NCI-H2227 treated with DMSO at 0.1 percent for 48 hours (cell line): ENCODE measurements at regions not wholly inside any gene's neighbourhood (a gene's known extent, or its start where the extent isn't known, plus 50 kb on each side); places are given as distances from the start of the nearest gene placed in this dataset.

Experiments used
- DNase-seq: peaks from one replicate; lab custom pipeline; 2025; lab: John Stamatoyannopoulos, UW

- no peak for DNase-seq
These were observed 49.8 kb downstream of the PLCE1 start for GRCh38 chr10:94043431-94043990.

DNA sequence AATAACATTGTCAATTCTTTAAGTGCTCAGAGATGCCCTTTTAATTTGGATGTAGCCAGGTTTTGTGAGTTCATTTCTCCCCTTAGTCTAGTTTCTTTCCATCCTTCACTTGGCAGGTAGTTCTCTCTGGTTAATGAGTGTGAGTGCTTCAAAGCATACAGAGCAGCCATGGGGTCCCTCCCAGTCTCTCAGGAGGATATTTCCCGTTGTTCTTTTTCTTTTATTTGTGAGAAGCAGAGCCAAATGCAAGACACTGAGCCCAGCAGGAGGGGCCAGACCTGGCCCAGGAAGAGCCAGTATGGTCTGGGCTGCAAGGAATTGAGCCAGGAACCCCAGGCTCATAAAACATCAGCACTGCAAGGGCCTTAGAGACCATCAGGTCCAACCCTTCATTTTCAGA is 52.4 kb downstream of the PLCE1 start:
- DNase-seq = no peak

DNA sequence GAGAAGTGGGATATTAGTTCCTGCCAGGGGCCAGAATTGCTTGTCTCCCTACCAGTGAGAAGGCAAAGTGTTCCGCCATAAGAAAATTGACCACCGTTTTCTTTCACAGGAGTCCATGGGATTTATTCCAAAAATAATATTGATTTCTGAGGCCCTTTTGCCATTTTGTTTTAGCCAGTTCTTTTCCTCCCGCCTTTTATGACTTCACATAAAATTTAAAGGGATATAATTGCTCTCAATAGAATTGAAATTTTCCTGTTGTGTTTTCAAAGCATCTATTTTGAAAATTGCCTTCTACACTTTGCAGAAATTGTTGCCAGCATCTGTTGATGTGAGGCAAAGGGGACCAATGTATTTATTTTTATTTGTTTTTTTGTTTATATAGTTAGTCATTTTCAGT is 53.6 kb downstream of the PLCE1 start:
- no peak for DNase-seq

- DNase-seq = no peak
These were observed 56.2 kb downstream of the PLCE1 start for GRCh38 chr10:94049911-94050310.

DNA sequence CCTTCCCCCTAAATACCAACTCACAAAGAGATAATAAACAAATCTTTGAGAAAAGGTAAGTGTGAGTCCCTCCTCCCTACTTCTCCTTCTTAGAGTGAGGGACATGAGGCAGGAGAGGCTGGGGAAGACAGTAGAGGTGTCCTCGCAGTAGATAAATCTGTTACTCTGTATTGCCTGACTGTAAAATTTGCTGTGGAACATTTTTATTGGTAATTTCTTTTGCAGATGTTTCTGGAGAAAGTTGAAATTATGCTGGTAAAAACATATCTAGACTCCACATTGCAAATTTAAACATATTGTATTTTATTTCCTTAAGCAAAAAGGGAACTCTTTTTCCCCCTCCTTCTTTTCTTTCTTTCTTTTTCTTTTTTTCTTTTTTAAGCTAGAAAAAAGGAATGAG is 58.5 kb downstream of the PLCE1 start:
- no peak for DNase-seq

DNA sequence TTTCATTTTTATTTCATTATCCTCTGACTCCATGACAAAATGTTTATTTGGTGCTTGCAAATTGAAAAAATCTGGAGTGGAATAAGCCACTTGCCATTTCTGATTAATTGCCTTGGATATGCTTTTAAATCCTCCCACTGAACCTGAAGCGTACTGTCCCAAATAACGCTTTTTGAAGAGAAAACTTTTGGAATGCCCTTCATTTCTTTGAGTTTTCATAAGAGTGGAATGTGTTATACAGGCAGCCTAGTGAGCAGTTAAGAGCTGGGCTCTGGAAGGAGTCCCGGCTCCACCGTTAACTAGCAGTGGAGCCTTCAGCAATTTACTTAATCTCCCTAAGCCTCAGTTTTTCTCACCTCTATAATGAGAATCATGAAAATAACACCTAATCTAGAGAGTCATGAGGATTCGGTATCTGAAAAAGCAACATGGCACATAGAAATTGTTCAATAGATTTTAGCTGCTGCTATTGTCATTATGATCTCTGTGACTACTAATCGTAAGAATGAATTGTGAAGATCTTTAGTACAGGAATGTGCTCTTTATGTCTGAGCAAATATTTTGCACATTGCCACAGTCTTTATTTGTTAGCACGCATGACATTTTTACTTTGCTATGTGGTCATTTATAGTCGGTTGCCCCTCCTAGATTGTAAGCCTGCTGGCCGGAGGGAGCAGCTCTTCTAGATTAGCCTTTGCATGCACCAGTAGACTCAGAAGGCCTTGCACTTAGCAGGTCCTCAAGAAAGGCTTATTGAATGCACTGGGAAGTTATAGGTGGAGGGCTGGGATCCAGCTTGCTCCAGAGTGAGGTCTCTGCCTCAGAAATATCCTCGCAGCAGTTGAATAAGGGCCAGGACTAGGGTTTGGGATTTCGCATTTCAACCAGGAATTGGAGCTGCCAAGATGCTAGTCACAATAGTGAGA is 59.4 kb downstream of the PLCE1 start:
- no peak for DNase-seq

- no peak for DNase-seq
These were observed 65.6 kb downstream of the PLCE1 start for GRCh38 chr10:94059178-94059883.

DNA sequence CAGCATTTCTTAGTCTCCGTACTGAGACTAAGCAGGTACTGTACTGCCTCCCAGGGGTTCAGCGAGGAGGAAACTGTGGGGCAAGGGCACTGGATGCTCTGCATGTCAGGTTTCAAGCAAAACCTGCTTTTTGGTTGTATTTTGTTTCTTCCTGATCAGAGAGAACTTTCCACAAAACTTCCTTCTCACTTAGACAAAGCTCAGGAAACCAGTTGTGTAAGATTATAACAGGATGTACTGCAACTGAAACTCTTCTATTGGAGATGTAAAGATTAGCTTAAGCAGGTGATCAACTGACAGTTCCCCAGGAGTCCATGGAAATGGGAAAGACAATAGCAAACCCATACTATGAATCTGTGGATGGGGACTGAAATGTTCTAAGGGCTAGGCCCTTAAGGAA is 67.3 kb downstream of the PLCE1 start:
- DNase-seq = no peak

GRCh38 chr10:94062611-94063010 is 68.9 kb downstream of the PLCE1 start:
- DNase-seq = no peak

GRCh38 chr10:94065362-94065761 is 71.6 kb downstream of the PLCE1 start:
- no peak for DNase-seq

DNA sequence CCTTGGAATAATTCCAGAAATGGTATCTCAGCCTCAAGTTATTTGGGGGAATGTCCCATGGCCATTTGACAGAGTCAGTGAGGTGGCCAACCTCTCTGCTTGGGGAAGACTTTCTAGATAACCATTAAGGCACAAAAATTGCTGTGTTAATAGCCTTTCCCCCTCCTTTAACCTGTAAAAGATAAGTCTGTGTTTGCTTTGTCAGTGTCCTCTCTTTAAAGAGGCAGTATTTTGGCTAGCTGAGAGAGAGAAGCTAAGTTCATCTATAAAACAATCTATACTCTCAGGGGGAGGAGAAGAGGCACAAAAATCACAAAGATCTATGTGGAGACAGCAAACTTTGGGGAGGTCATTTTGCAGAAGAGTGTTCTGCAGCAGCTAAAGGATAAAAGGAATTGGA is 72.1 kb downstream of the PLCE1 start:
- no peak for DNase-seq

DNA sequence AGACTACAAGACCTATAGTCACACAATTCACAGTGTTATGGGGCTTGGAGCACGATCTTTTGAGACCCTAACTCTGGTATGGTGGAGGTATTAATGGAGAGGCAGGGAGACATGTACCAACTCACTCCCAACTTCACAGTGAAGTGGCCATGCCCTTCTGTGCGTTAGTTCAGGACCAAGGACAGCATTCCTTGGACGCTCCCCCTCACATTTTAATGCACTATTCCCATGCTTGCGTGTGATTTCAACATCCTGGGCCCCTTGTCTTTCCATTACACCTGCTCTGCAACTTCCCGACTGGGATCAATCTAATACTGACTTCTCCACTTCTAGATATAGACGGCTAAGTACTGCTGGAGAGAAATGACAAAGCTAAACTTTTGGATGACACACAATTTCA is 72.7 kb downstream of the PLCE1 start:
- DNase-seq = no peak

GRCh38 chr10:94069884-94070283 is 76.2 kb downstream of the PLCE1 start:
- DNase-seq = no peak

DNA sequence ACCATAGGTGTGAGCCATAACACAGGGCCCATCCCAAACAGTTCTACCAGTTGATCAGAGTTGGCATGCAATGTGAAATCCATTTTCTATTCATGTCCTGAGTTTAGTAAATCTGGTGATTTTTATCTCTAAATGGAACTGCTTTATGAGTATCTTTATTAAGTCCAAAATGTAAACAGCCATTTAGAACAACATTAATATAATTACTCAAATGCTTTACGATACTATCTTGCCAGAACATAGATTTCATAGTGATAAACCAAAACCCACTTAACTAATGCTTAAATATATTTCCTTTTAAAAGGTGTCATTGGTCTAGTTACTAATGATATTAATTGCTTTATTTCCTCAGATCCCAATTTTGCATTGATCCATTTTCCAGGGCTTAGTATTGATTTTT is 80.7 kb downstream of the PLCE1 start:
- DNase-seq = no peak

DNA sequence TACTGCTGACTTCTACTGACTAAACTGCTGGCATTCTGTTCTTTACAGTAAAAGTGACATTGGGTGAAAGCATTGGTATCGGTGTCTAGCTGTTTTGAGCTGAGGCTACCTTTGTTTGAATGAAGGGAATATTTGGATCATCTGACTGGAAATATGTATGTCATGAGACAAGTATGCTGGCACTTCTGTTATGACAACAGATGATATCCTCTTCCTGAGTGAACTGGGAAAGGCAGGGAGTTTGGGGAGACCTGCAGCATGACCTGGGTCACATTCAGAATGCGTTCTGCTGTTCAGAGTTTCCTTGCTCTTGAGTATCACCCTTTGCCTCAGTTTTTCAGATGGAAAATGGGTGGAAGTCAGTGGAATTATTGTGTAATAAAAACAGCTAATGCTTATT is 81.8 kb downstream of the PLCE1 start:
- no peak for DNase-seq

DNA sequence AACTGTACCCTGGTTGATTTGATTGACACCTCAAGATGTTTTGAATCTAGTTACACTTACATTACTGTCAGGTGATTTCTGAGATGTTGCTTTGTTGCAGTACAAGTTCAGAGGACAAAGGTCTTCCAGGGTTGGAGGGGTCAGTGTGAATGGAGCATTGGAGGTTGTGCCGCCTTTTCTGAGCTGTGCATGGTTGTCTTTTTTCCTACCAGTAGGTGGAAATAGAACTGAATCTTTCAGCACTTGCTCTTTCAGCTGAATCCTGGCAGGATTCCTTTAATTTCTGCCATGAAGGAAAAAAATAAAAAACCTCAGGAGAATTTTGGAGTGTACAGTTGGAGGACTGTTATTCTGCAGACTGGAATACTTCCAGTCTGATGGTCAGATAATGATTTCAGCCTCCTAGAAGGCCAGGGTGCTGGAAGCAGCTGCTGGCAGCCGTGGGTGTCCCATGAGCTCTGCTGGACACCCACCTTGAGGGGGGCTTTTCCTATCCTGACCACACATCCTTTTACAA is 82.7 kb downstream of the PLCE1 start:
- no peak for DNase-seq

DNA sequence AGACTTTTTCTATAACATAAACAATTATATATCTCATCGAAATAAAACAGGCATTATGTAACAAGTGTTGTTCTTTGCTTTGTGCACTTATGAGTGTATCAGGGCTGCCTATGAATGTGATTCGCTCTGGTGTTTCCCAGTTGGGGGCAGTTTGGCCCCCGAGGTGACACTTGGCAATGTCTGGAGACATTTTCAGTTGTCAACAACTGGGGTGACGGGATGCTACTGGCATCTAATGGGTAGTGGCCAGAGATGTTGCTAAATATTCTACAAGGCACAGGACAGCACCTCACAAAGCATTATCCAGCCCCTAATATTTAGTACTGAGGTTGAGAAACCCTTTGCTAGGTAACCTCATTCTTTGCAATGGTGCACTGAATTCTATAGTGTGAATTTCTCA is 83.3 kb downstream of the PLCE1 start:
- DNase-seq = no peak

DNA sequence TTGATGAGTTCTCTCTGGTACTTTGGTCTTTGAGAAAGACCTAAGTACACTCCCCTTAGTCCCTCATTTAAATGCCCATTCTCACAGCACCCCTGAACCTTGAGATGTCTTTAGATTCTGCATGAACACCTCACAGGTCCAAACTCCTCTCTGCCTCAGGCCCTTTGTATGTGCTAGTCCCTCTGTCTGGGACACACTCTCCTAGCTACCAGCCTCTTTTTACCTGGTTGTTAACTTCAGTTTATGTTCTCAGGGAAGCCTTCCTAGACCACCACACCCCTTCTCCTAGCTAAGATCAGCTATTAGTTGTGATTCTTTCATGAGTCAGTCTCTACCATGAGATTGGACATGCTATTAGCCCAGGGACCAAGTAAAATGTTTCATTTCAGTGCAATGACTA is 86.4 kb downstream of the PLCE1 start:
- DNase-seq = no peak

DNA sequence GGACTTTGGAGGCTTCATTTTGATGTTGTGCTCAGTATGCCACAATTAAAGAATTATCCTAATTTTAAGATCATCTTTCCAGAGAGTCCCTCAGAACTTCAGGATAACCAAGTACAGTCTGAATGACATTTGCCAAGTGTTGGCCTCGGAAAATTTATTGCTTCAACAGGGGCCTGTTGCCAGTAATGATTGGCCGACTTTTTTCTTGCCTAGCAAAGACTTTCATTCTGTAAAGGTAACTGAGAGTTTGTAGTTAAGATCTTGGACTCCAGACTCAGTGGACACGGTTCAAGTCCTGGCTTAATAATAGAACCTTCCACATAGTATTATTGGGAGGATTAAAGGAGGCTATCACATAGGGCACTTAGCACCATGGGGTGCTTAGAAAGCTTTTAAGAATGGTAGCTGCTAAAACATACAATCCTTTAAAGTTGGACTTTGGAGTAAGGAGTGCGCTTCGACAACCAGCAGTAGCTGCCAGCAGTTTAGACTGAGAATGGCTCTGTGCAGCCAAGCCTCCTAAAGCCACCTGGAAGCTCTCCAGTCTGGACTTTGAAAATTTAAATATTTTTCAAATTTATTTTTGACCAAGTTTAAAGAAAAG is 90.0 kb downstream of the PLCE1 start:
- no peak for DNase-seq

DNA sequence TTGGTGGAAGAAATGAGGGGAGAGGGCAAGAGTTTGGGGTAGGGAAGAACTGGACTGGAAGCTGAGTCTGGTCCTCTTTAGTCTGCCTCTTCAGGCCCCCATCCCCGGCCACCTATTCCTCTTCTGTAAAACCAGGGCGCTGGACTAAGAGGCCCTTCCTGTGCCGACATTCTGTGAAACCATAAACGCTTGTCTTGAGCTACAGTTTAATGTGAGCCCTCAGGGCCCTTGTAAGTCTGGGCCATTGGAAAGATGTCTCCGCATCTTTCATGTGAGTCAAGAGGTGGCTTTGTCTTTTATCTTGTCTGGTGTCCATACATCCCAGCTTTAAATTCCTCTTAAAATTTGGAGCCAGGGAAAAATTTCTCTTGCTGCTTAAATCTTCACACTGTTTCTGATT is 90.6 kb downstream of the PLCE1 start:
- DNase-seq = no peak

DNA sequence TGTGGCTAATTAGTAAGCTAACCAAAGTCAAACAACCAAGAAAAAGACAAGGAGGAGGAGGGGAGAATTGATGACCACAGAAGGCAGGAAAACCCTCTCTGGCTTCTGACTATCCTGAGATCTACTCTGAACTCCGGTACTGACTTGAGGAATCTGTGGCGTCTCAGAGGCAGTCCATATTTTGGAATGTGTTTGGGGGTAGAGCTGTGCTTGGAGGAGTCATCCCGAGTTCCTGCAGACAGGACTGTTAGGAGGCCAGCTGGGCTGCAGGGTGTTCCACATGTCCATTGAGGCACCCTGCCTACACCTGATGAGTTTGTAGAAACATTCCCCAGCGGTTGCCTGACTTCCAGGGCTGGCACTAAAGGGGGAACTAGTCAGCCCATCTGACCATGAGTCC is 91.6 kb downstream of the PLCE1 start:
- no peak for DNase-seq

DNA sequence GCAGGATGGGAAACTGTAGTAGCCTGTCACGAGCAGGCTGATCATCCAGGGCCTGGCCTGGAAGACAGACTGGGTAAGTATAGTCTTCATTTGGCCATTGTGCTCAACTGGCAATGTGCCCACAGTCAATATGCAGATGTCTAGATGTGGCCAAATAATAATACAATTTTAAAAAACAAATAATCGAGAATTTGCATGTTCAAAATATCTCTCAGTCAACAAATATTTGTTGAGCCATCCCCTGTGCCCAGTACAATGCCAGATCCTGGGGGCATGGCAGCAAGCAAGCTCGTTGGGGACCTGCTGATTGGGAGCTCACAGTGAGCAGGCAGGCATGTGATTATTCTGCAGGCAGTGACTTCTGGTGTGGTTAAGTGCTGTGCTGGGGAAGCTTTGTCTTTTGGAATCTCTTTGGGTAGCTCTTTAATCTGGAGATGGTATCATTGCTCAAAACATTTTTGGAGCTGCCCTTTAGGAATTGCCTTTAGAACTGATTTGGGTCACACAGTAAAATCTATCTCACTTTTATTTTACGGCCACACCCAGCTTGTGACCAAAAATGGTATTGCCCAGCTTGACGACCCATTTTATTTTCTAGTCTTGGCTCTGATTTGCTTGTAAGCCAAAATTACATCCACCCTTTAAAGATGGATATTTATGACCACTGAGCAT is 92.2 kb downstream of the PLCE1 start:
- DNase-seq = no peak
